Loucy (cell line): ENCODE measurements at regions not wholly inside any gene's neighbourhood (a gene's known extent, or its start where the extent isn't known, plus 50 kb on each side); places are given as distances from the start of the nearest gene placed in this dataset.

ENCODE experiments used
- H2AFZ ChIP-seq: fragments of 200-600 bp; sonication (generic); 2 replicates; pipeline ENCODE4 v1.6.0; 2016; ENCODE audit warnings: antibody characterized with exemption, mild to moderate bottlenecking, low read length, moderate library complexity
- H3F3A ChIP-seq: fragments of 200-600 bp; 2 replicates; pipeline ENCODE4 v1.6.0; 2016; ENCODE audit warnings: antibody characterized with exemption, low read depth, mild to moderate bottlenecking
- H3K27me3 ChIP-seq: fragments of 200-600 bp; sonication (generic); 2 replicates; pipeline ENCODE4 v1.6.1; 2014; ENCODE audit warnings: low read length, mild to moderate bottlenecking; ENCODE audit not compliant: insufficient read depth, poor library complexity, severe bottlenecking
- H3K36me3 ChIP-seq: fragments of 200-600 bp; sonication (generic); 2 replicates; pipeline ENCODE4 v1.6.1; 2016; ENCODE audit warnings: low read length; ENCODE audit not compliant: insufficient read depth
- H3K4me1 ChIP-seq: fragments of 200-600 bp; sonication (generic); 2 replicates; pipeline ENCODE4 v1.5.1; 2014; ENCODE audit warnings: low read length, mild to moderate bottlenecking; ENCODE audit not compliant: insufficient read depth, poor library complexity, severe bottlenecking
- H3K4me2 ChIP-seq: fragments of 200-600 bp; sonication (generic); 2 replicates; pipeline ENCODE4 v1.6.0; 2014; ENCODE audit warnings: antibody characterized with exemption, low read length, low read depth, mild to moderate bottlenecking; ENCODE audit not compliant: poor library complexity, severe bottlenecking
- H3K4me3 ChIP-seq: fragments of 200-600 bp; sonication (generic); 2 replicates; pipeline ENCODE4 v1.5.1; 2014; ENCODE audit warnings: low read length, mild to moderate bottlenecking, mixed read lengths; ENCODE audit not compliant: poor library complexity, severe bottlenecking
- H3K79me2 ChIP-seq: fragments of 200-600 bp; sonication (generic); 2 replicates; pipeline ENCODE4 v1.6.1; 2014; ENCODE audit warnings: low read length; ENCODE audit not compliant: insufficient read depth
- H3K9ac ChIP-seq: fragments of 200-600 bp; sonication (generic); 2 replicates; pipeline ENCODE4 v1.6.0; 2014; ENCODE audit warnings: mild to moderate bottlenecking, low read depth, low read length, moderate library complexity; ENCODE audit not compliant: poor library complexity, severe bottlenecking
- H3K9me2 ChIP-seq: fragments of 200-600 bp; sonication (generic); replicated peaks from 2 replicates; pipeline ENCODE4 v1.6.1; 2016; ENCODE audit warnings: low read depth, low read length, mixed read lengths
- H3K9me3 ChIP-seq: fragments of 200-600 bp; sonication (generic); 2 replicates; pipeline ENCODE4 v1.6.1; 2014; ENCODE audit warnings: mild to moderate bottlenecking, antibody characterized with exemption, low read length, low read depth; ENCODE audit not compliant: insufficient read depth
- H4K20me1 ChIP-seq: fragments of 200-600 bp; sonication (generic); 2 replicates; pipeline ENCODE4 v1.6.0; 2014; ENCODE audit warnings: antibody characterized with exemption, low read length, mild to moderate bottlenecking; ENCODE audit not compliant: insufficient read depth, poor library complexity, severe bottlenecking
- CTCF ChIP-seq: fragments of 200-600 bp; sonication (generic); conservative IDR thresholded peaks from 2 replicates; pipeline ENCODE4 v1.5.1; 2014; ENCODE audit warnings: mild to moderate bottlenecking, antibody characterized with exemption, low read length
- EZH2phosphoT487 ChIP-seq: fragments of 200-600 bp; IDR thresholded peaks from 2 replicates; pipeline ENCODE4 v1.6.1; 2018; ENCODE audit warnings: antibody characterized with exemption, mild to moderate bottlenecking, moderate library complexity, borderline replicate concordance

GRCh38 chr6:138000941-138001340 lies 106.3 kb downstream of the PERP start:
- Histone ChIP-seq H3K36me3 (no peaks in the 10 kb centered on the region), H4K20me1 (no peaks in the 10 kb centered on the region), H3K79me2 (no peaks in the 10 kb centered on the region), H3K9me3 (no peaks in the 10 kb centered on the region), H3K4me3 (no peak overlapping the region), H3K4me1 (no peaks in the 10 kb centered on the region), H3K4me2 (no peak overlapping the region), H3K9ac (no peak overlapping the region), H3K27me3 (no peaks in the 10 kb centered on the region), H3K9me2 (no peaks in the 10 kb centered on the region), H2AFZ (no peak overlapping the region), H3F3A (no peaks in the 10 kb centered on the region)
- no peak for TF ChIP-seq EZH2phosphoT487
- TF ChIP-seq CTCF: no peak

- Histone ChIP-seq H4K20me1 (no peaks in the 10 kb centered on the region), H3K79me2 (no peaks in the 10 kb centered on the region), H3K4me3 (no peak overlapping the region), H3K9ac (no peak overlapping the region), H3K9me2 (no peaks in the 10 kb centered on the region), H3K9me3 (no peaks in the 10 kb centered on the region), H3F3A (no peaks in the 10 kb centered on the region), H3K36me3 (no peaks in the 10 kb centered on the region), H3K4me2 (no peak overlapping the region), H2AFZ (no peak overlapping the region), H3K27me3 (no peaks in the 10 kb centered on the region), H3K4me1 (no peaks in the 10 kb centered on the region)
- TF ChIP-seq CTCF: peak; percentile 96
- no peak for TF ChIP-seq EZH2phosphoT487
These were observed 105.4 kb downstream of the PERP start for GRCh38 chr6:138001750-138002349.

GRCh38 chr6:138004430-138005287 lies 102.6 kb downstream of the PERP start:
- H3K9me3 ChIP-seq: no peaks in the 10 kb centered on the region
- no peaks in the 10 kb centered on the region for H3K79me2 ChIP-seq
- no peaks in the 10 kb centered on the region for H3F3A ChIP-seq
- H2AFZ ChIP-seq: peak overlapping the region; percentile 70; the same call in 1 of the 2 replicates
- no peaks in the 10 kb centered on the region for H4K20me1 ChIP-seq
- no peaks in the 10 kb centered on the region for H3K27me3 ChIP-seq
- peak; percentile 79 for TF ChIP-seq CTCF
- TF ChIP-seq EZH2phosphoT487: no peak
- H3K4me1 ChIP-seq: no peaks in the 10 kb centered on the region
- H3K4me3 ChIP-seq: no peak overlapping the region
- H3K9ac ChIP-seq: no peak overlapping the region
- H3K9me2 ChIP-seq: no peaks in the 10 kb centered on the region
- no peak overlapping the region for H3K4me2 ChIP-seq
- H3K36me3 ChIP-seq: no peaks in the 10 kb centered on the region
